MM.1S (cell line): ENCODE measurements at regions not wholly inside any gene's neighbourhood (a gene's known extent, or its start where the extent isn't known, plus 50 kb on each side); places are given as distances from the start of the nearest gene placed in this dataset.

Source experiments
- DNase-seq: peaks from one replicate; pipeline ENCODE4 v3.0.0-alpha.2; 2015
- H2AFZ ChIP-seq: fragments of 300-600 bp; sonication (generic); 2 replicates; pipeline ENCODE4 v1.6.0; 2016; ENCODE audit warnings: antibody characterized with exemption, low read length
- H3F3A ChIP-seq: fragments of 300-600 bp; sonication (generic); 2 replicates; pipeline ENCODE4 v1.6.1; 2016; ENCODE audit warnings: mild to moderate bottlenecking, antibody characterized with exemption, low read length, moderate library complexity, mixed read lengths; ENCODE audit not compliant: insufficient read depth
- H3K27ac ChIP-seq: fragments of 300-600 bp; sonication (generic); 2 replicates; pipeline ENCODE4 v1.5.1; 2016; ENCODE audit warnings: mild to moderate bottlenecking, low read length
- H3K27me3 ChIP-seq: fragments of 300-600 bp; sonication (generic); replicated peaks from 2 replicates; pipeline ENCODE4 v1.6.0; 2016; ENCODE audit warnings: low read length; ENCODE audit not compliant: insufficient read depth
- H3K36me3 ChIP-seq: fragments of 300-600 bp; sonication (generic); replicated peaks from 2 replicates; pipeline ENCODE4 v1.6.1; 2016; ENCODE audit warnings: mild to moderate bottlenecking, low read length, mixed read lengths; ENCODE audit not compliant: insufficient read depth
- H3K4me1 ChIP-seq: fragments of 300-600 bp; sonication (generic); 2 replicates; pipeline ENCODE4 v1.6.1; 2016; ENCODE audit warnings: low read length, mixed read lengths
- H3K4me2 ChIP-seq: fragments of 300-600 bp; sonication (generic); 2 replicates; pipeline ENCODE4 v1.6.0; 2016; ENCODE audit warnings: low read depth, low read length
- H3K4me3 ChIP-seq: fragments of 300-600 bp; sonication (generic); 2 replicates; pipeline ENCODE4 v1.5.1; 2016; ENCODE audit warnings: low read length, mixed read lengths
- H3K79me2 ChIP-seq: fragments of 300-600 bp; sonication (generic); 2 replicates; pipeline ENCODE4 v1.6.1; 2016; ENCODE audit warnings: mixed run types, low read length, mixed read lengths
- H3K9ac ChIP-seq: fragments of 300-600 bp; sonication (generic); 2 replicates; pipeline ENCODE4 v1.6.1; 2016; ENCODE audit warnings: low read length, mixed read lengths
- H3K9me2 ChIP-seq: fragments of 300-600 bp; sonication (generic); replicated peaks from 2 replicates; pipeline ENCODE4 v1.6.1; 2016; ENCODE audit warnings: mild to moderate bottlenecking, low read length, mixed read lengths; ENCODE audit not compliant: insufficient read depth
- H3K9me3 ChIP-seq: fragments of 300-600 bp; sonication (generic); replicated peaks from 2 replicates; pipeline ENCODE4 v1.6.1; 2016; ENCODE audit warnings: mild to moderate bottlenecking, low read length, mixed read lengths; ENCODE audit not compliant: insufficient read depth
- H4K20me1 ChIP-seq: fragments of 300-600 bp; sonication (generic); 2 replicates; pipeline ENCODE4 v1.6.1; 2016; ENCODE audit warnings: mild to moderate bottlenecking, low read length, moderate library complexity, mixed read lengths; ENCODE audit not compliant: insufficient read depth
- CTCF ChIP-seq: fragments of 300-600 bp; sonication (generic); IDR thresholded peaks from 2 replicates; pipeline ENCODE4 v1.5.1; 2016; ENCODE audit warnings: antibody characterized with exemption, low read length, mixed read lengths
- EZH2 ChIP-seq: fragments of 300-600 bp; sonication (generic); optimal IDR thresholded peaks from 2 replicates; pipeline ENCODE3; 2017; ENCODE audit warnings: low read depth, mild to moderate bottlenecking, antibody characterized with exemption, low read length, mixed read lengths
- EZH2phosphoT487 ChIP-seq: fragments of 300-600 bp; sonication (generic); IDR thresholded peaks from 2 replicates; pipeline ENCODE4 v1.6.1; 2018; ENCODE audit warnings: antibody characterized with exemption, low read length

- no peak for DNase-seq
- H2AFZ ChIP-seq: no peak overlapping the region
- H3K9me3 ChIP-seq: no peaks in the 10 kb centered on the region
- H3K4me3 ChIP-seq: no peak overlapping the region
- no peaks in the 10 kb centered on the region for H3K9me2 ChIP-seq
- no peaks in the 10 kb centered on the region for H3K79me2 ChIP-seq
- H3K4me1 ChIP-seq: no peaks in the 10 kb centered on the region
- H3K4me2 ChIP-seq: no peak overlapping the region
- no peaks in the 10 kb centered on the region for H3K36me3 ChIP-seq
- H3K9ac ChIP-seq: no peak overlapping the region
- no peak overlapping the region for H3K27ac ChIP-seq
- no peaks in the 10 kb centered on the region for H3F3A ChIP-seq
- TF ChIP-seq CTCF: no peak
- TF ChIP-seq EZH2phosphoT487: no peak
- no peak for TF ChIP-seq EZH2
- no peaks in the 10 kb centered on the region for H4K20me1 ChIP-seq
- no peaks in the 10 kb centered on the region for H3K27me3 ChIP-seq
These were observed 400.7 kb downstream of the HRH4 start for GRCh38 chr18:24860978-24861680.

- Histone ChIP-seq H3F3A (no peaks in the 10 kb centered on the region), H3K79me2 (no peaks in the 10 kb centered on the region), H4K20me1 (no peaks in the 10 kb centered on the region), H3K9ac (no peak overlapping the region), H3K27me3 (no peaks in the 10 kb centered on the region), H3K9me2 (no peaks in the 10 kb centered on the region), H3K27ac (no peak overlapping the region), H2AFZ (no peak overlapping the region), H3K9me3 (no peaks in the 10 kb centered on the region), H3K36me3 (no peaks in the 10 kb centered on the region), H3K4me1 (no peaks in the 10 kb centered on the region), H3K4me3 (no peak overlapping the region), H3K4me2 (no peak overlapping the region)
- TF ChIP-seq EZH2 (no peak), CTCF (no peak), EZH2phosphoT487 (no peak)
- DNase-seq: no peak
These were observed 401.9 kb downstream of the HRH4 start for GRCh38 chr18:24862201-24862816.

- H3K4me2 ChIP-seq: no peak overlapping the region
- no peaks in the 10 kb centered on the region for H4K20me1 ChIP-seq
- no peak overlapping the region for H3K4me3 ChIP-seq
These were observed 407.9 kb downstream of the HRH4 start for GRCh38 chr18:24868311-24868710.

More at GRCh38 chr18:24868311-24868710, 407.9 kb downstream of the HRH4 start:
- no peak for DNase-seq
- Histone ChIP-seq H3K9me3 (no peaks in the 10 kb centered on the region), H3K9me2 (no peaks in the 10 kb centered on the region), H3F3A (no peaks in the 10 kb centered on the region), H3K36me3 (no peaks in the 10 kb centered on the region), H3K4me1 (no peaks in the 10 kb centered on the region), H3K79me2 (no peaks in the 10 kb centered on the region), H3K27me3 (no peaks in the 10 kb centered on the region), H2AFZ (no peak overlapping the region), H3K27ac (no peak overlapping the region), H3K9ac (no peak overlapping the region)
- no peak for TF ChIP-seq CTCF
- TF ChIP-seq EZH2phosphoT487: no peak
